ENCODE measurements at regions not wholly inside any gene's neighbourhood (a gene's known extent, or its start where the extent isn't known, plus 50 kb on each side); places are given as distances from the start of the nearest gene placed in this dataset.

GRCh38 chr3:194003114-194004057, 132.6 kb upstream of the HES1 start:
- in situ Hi-C loops (cut with MboI; ENCODE audit: low sequenced_read_pairs) = no loop called here

GRCh38 chr3:194005930-194006501, 129.9 kb upstream of the HES1 start:
- in situ Hi-C loops (cut with MboI; ENCODE audit: low sequenced_read_pairs) = no loop called here

GRCh38 chr3:194007592-194008337, 128.2 kb upstream of the HES1 start:
- in situ Hi-C loops (cut with MboI; ENCODE audit: low sequenced_read_pairs) = no loop called here

- in situ Hi-C loops (cut with MboI; ENCODE audit: low sequenced_read_pairs) = no loop called here
These were observed 126.9 kb upstream of the HES1 start for GRCh38 chr3:194009019-194009418.

- in situ Hi-C loops (cut with MboI; ENCODE audit: low sequenced_read_pairs) = no loop called here
These were observed 125.9 kb upstream of the HES1 start for GRCh38 chr3:194009892-194010533.

- in situ Hi-C loops (cut with MboI; ENCODE audit: low sequenced_read_pairs) = no loop called here
These were observed 124.1 kb upstream of the HES1 start for GRCh38 chr3:194011807-194012206.

GRCh38 chr3:194013928-194014327, 122.0 kb upstream of the HES1 start:
- in situ Hi-C loops (cut with MboI; ENCODE audit: low sequenced_read_pairs) = no loop called here

- in situ Hi-C loops (cut with MboI; ENCODE audit: low sequenced_read_pairs) = no loop called here
These were observed 121.2 kb upstream of the HES1 start for GRCh38 chr3:194014756-194015155.

- in situ Hi-C loops (cut with MboI; ENCODE audit: low sequenced_read_pairs) = no loop called here
These were observed 116.4 kb upstream of the HES1 start for GRCh38 chr3:194019398-194020165.

- in situ Hi-C loops (cut with MboI; ENCODE audit: low sequenced_read_pairs) = no loop called here
These were observed 113.9 kb upstream of the HES1 start for GRCh38 chr3:194022052-194022451.

- in situ Hi-C loops (cut with MboI; ENCODE audit: low sequenced_read_pairs) = no loop called here
These were observed 113.1 kb upstream of the HES1 start for GRCh38 chr3:194022816-194023215.

- in situ Hi-C loops (cut with MboI; ENCODE audit: low sequenced_read_pairs) = no loop called here
These were observed 112.3 kb upstream of the HES1 start for GRCh38 chr3:194023501-194024280.

- in situ Hi-C loops (cut with MboI; ENCODE audit: low sequenced_read_pairs) = no loop called here
These were observed 110.8 kb upstream of the HES1 start for GRCh38 chr3:194025119-194025518.

GRCh38 chr3:194025951-194026350, 110.0 kb upstream of the HES1 start:
- in situ Hi-C loops (cut with MboI; ENCODE audit: low sequenced_read_pairs) = no loop called here

GRCh38 chr3:194028434-194029004, 107.4 kb upstream of the HES1 start:
- in situ Hi-C loops (cut with MboI; ENCODE audit: low sequenced_read_pairs) = no loop called here

GRCh38 chr3:194029846-194030245, 106.1 kb upstream of the HES1 start:
- in situ Hi-C loops (cut with MboI; ENCODE audit: low sequenced_read_pairs) = no loop called here

GRCh38 chr3:194030372-194030771, 105.6 kb upstream of the HES1 start:
- in situ Hi-C loops (cut with MboI; ENCODE audit: low sequenced_read_pairs) = no loop called here

- in situ Hi-C loops (cut with MboI; ENCODE audit: low sequenced_read_pairs) = no loop called here
These were observed 104.6 kb upstream of the HES1 start for GRCh38 chr3:194031349-194031748.
